ENCODE measurements at regions not wholly inside any gene's neighbourhood (a gene's known extent, or its start where the extent isn't known, plus 50 kb on each side); places are given as distances from the start of the nearest gene placed in this dataset.

DNA sequence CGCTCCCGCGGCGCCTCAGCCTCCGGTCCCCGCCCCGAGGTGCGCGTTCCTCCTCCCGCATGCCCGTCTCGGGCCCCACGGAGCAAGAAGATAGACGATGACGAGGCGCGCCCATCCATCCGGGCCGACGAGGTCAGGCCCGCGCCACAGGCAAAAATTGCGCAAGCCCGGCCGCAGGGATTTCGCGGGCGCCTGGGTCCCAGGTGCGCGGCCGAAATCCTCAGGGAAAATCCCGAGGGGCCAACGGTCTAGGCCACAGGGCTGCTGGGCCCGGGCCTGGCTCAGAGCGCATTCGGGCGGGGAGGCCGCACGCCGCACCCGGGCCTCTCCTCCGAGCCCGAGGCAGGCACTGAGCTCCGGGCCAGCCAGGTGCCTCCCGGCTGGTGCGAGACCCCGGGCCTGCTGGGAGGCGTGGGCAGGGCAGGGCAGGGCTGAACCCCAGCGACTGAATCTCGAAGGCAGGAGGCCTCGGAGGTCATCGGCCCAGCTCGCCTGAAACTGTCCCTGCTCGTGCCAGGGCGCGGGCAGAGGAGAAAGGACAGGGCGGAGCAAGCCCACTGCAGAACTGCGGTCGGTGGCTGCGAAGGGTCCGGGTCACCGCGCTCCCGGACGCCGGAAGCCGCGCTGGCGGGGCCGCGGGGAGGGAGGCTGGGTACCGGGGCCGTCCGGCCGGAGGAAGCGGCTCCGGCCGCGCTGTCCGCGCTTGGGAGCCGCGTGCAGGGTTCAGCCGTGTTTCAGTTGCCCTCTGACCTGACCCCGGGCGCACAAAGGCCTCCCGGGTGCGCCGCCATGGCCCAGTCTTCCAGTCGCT, 66.8 kb downstream of the FOXD1 start:
- TF ChIP-seq LEF1 (IDR thresholded peaks at IDR 0.05; ENCODE audit: borderline replicate concordance) = no peak
- TF ChIP-seq FOXM1 (IDR thresholded peaks at IDR 0.05; ENCODE audit: borderline replicate concordance) = no peak
- TF ChIP-seq TARDBP (IDR thresholded peaks at IDR 0.05) = no peak
- TF ChIP-seq ELF4 (IDR thresholded peaks at IDR 0.05) = no peak
- TF ChIP-seq ARNT (IDR thresholded peaks at IDR 0.05) = no peak
- TF ChIP-seq SP1 (IDR thresholded peaks at IDR 0.05) = no peak
- TF ChIP-seq HDGF (IDR thresholded peaks at IDR 0.05; ENCODE audit: borderline replicate concordance) = no peak
- no peak for TF ChIP-seq ZNF384 (IDR thresholded peaks at IDR 0.05)
- TF ChIP-seq CTBP1 (IDR thresholded peaks at IDR 0.05; ENCODE audit: borderline replicate concordance) = no peak
- TF ChIP-seq SUZ12 (IDR thresholded peaks at IDR 0.05) = no peak
- TF ChIP-seq FOXK2 (IDR thresholded peaks at IDR 0.05) = no peak

All from HEK293T (cell line).